GM12874 (cell line): ENCODE measurements at regions not wholly inside any gene's neighbourhood (a gene's known extent, or its start where the extent isn't known, plus 50 kb on each side); places are given as distances from the start of the nearest gene placed in this dataset.

Experiments
- TF ChIP-seq, protein P1 (sequence below): IDR thresholded peaks from 2 replicates; pipeline ENCODE4 v1.5.1; 2011; ENCODE audit warnings: low read depth, mild to moderate bottlenecking, control low read depth, low read length, moderate library complexity; ENCODE audit not compliant: insufficient read depth

DNA sequence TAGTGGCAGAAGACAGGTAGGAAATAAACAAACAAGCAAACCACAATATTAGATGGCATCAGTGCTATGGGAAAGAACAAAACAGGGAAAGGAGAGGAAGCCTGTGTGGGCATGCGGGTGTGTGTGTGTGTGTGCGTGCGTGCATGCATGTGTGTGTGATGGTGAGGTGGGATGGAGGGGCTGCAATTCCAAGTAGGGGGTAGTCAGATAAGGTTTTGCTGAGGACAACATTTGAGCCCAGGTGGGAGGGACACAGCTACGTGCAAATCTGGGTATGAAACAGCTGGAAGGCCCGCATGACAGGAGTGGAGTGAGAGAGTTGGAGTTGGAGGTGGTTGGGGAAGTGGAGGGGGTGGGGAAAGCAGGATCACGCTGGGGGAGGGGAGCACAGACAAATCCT, 121.0 kb upstream of the PARD3 start:
- TF ChIP-seq, protein P1, sequence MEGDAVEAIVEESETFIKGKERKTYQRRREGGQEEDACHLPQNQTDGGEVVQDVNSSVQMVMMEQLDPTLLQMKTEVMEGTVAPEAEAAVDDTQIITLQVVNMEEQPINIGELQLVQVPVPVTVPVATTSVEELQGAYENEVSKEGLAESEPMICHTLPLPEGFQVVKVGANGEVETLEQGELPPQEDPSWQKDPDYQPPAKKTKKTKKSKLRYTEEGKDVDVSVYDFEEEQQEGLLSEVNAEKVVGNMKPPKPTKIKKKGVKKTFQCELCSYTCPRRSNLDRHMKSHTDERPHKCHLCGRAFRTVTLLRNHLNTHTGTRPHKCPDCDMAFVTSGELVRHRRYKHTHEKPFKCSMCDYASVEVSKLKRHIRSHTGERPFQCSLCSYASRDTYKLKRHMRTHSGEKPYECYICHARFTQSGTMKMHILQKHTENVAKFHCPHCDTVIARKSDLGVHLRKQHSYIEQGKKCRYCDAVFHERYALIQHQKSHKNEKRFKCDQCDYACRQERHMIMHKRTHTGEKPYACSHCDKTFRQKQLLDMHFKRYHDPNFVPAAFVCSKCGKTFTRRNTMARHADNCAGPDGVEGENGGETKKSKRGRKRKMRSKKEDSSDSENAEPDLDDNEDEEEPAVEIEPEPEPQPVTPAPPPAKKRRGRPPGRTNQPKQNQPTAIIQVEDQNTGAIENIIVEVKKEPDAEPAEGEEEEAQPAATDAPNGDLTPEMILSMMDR, result no peak

DNA sequence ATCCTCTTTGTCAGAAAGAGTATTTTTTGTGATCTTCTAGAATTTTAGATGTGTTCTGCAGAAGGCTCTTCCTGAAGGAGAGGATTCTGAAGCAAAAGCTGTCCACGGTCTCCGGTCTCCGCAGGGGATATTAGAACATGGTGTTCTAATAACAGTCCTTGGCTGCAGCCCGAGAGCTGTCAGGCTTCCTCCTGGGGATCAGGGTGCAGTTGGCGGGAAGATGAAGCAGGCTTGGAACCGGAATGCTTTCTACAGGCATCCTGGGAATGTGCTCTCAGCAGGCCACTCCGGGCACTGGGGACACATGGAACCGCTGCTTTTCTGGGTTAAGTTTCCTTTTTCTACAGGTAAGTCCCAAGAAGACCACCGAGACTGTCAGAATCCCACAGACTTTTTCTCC, 118.6 kb upstream of the PARD3 start:
- TF ChIP-seq, protein P1, result no peak

DNA sequence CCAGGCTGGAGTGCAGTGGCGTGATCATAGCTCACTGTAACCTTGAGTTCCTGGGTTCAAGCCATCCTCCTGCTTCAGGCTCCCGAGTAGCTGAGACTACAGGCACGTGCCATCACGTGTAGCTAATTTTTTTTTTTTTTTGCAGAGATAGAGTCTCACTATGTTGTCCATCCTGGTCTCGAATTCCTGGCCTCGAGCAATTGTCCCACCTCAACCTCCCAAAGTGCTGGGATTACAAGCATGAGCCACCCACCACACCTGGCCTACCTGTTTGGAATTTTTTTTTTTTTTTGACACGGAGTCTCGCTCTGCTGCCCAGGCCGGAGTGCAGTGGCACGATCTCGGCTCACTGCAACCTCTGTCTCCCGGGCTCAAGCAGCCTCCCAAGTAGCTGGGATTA, 117.1 kb upstream of the PARD3 start:
- TF ChIP-seq, protein P1, result no peak

DNA sequence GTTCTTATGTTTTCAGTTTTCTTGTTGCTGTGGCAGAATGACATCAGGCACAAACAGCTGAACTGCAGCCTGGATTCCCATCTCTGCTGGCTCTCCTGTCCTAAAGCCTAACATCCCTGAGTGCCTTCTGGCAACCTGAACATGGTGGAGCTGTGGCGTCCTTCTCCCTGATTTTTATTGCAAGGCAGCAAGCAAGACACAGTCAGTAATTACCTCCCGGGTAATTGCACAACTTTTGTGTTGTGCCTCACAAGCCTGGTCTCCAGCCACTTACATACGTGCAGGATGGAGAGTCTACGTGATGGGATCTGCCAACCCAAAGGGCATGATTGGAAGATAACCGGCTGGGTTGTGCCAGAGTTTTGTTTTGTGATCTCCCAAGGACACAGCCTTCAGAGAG, 116.1 kb upstream of the PARD3 start:
- TF ChIP-seq, protein P1, result no peak

DNA sequence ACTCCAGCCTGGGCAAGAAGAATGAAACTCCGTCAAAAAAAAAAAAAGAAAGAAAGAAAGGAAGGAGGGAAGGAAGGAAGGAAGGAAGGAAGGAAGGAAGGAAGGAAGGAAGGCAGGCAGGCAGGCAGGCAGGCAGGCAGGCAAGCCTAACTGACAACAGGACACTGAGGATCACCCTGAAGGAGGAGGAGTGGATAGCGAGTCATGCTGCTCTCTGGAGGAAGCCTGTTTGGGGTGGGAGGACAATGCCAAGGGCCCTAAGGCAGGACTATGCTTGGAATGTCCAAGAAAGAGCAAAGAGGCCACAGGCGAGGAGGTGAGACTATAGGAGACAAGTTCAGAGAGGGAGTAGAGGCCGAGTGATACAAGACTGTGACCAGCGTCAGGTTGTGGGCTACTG, 107.0 kb upstream of the PARD3 start:
- TF ChIP-seq, protein P1, result no peak

DNA sequence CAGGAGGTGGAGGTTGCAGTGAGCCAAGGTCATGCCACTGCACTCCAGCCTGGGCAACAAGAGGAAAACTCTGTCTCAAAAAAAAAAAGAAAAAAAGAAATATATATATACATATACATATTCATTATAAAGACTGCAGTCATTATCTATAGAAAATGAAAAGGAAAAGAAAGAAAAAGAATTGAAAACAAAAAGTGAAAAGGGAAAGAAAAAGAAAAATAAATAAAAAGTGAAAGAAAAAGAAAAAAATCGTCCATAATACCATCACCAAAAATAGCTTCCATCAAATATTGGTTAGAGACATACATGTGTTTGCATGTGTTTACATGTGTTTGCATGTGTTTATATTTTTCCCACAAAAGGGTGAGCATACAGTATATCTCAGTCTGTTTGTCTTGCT, 105.5 kb upstream of the PARD3 start:
- TF ChIP-seq, protein P1, result no peak

DNA sequence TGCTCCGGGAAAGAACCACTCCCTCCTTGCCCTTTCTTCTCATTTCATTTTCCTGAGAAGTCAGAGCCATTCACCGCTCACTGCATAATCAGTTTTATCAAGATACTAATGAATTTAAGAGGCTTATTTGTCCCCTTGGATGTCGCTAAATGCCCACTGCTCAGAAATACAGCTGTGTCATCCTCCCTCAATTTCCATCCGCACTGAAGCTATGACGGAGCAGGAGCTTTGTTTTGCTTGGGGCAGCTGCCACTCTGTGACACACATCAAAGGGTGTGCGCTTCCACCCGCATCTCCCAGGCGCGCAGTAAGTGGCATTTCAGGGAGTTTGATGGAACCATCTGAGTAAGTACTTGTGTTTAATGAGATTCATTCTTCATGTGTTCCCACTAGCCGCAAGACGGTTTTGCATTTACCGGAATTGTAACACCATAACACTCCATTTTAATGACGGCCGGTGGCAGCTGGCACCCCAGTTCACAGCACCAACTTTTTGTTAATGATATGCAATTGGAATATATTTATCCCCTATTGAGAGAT, 103.8 kb upstream of the PARD3 start:
- TF ChIP-seq, protein P1, result no peak

DNA sequence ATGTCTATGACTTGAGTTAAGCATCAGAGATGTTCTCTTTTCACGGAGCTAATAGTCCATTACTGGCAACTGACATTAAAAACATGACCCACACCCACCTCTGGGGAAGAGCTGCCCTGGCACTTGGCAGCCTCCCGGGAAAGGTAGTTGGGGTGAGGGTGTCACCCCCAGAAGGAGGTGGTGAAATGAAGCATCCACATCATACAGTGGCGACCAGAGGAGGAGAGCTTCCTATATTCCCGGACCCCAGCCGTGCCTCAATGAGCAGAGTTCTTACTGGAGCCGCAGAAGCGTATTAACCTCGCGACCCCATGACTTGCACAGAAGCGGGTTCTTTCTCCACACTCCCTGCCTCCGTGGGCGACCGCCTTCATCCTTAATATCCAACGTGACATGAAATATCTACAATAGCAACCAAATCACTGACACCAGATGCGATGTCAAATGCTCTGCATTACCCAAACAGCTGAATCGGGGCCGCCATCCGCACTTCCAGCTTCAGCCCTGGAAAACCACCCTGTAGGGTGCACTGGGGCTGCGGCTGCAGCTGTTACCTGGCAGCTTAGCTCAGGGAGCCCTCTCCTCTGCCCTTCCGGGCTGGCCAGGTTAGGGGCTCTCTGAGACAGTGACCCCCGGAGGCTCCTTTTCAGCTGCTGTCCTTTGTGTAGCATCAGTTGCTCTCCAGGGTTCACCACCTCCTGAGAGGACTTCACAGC, 103.1 kb upstream of the PARD3 start:
- TF ChIP-seq, protein P1, result no peak
